Neural cell (in vitro differentiated cells): ENCODE measurements at regions not wholly inside any gene's neighbourhood (a gene's known extent, or its start where the extent isn't known, plus 50 kb on each side); places are given as distances from the start of the nearest gene placed in this dataset.
"Not testable (repeated sequence)": the region's sequence is repeated elsewhere in the genome, so short reads cannot be mapped to it uniquely, and the experiment has no call there.

Experiments
- CTCF ChIP-seq: fragments of 450-650 bp; IDR thresholded peaks from 2 replicates; pipeline ENCODE4 v1.5.1; 2014; ENCODE audit warnings: antibody characterized with exemption, mild to moderate bottlenecking, moderate library complexity; ENCODE audit not compliant: poor library complexity, severe bottlenecking
- RAD21 ChIP-seq: fragments of 450-650 bp; conservative IDR thresholded peaks from 2 replicates; pipeline ENCODE4 v1.6.1; 2014; ENCODE audit warnings: antibody characterized with exemption, mild to moderate bottlenecking, moderate library complexity
- SMC3 ChIP-seq: fragments of 450-650 bp; conservative IDR thresholded peaks from 2 replicates; pipeline ENCODE4 v1.6.1; 2014; ENCODE audit warnings: antibody characterized with exemption, mild to moderate bottlenecking, moderate library complexity; ENCODE audit not compliant: poor library complexity
- TAF1 ChIP-seq: IDR thresholded peaks from 2 replicates; pipeline ENCODE4 v1.6.1; 2012; ENCODE audit warnings: low read depth

GRCh38 chr2:142702397-142702796 is 175.1 kb upstream of the KYNU start:
- TF ChIP-seq SMC3, RAD21, TAF1, CTCF: not testable (repeated sequence)
